ENCODE measurements at regions not wholly inside any gene's neighbourhood (a gene's known extent, or its start where the extent isn't known, plus 50 kb on each side); places are given as distances from the start of the nearest gene placed in this dataset.

- H3K79me2 ChIP-seq (ENCODE audit: low read length) = no peaks in the 10 kb centered on the region
- H3K9me3 ChIP-seq (ENCODE audit: low read length) = no peaks in the 10 kb centered on the region
- H3K36me3 ChIP-seq (ENCODE audit: insufficient read depth, low read length) = no peaks in the 10 kb centered on the region
- no peaks in the 10 kb centered on the region for H3K4me1 ChIP-seq (ENCODE audit: low read length)
- DNase-seq = no peak
- no peak overlapping the region for H3K9ac ChIP-seq (ENCODE audit: low read length)
- no peaks in the 10 kb centered on the region for H3K9me2 ChIP-seq (replicated peaks; ENCODE audit: insufficient read depth, low read length)
- H3K4me3 ChIP-seq (ENCODE audit: low read length) = no peak overlapping the region
- H2AFZ ChIP-seq (ENCODE audit: low read length) = no peak overlapping the region
- H3K27ac ChIP-seq (ENCODE audit: low read length) = no peak overlapping the region
- no peak overlapping the region for H3K4me2 ChIP-seq (ENCODE audit: low read depth, low read length, poor library complexity, severe bottlenecking)
- H4K20me1 ChIP-seq (ENCODE audit: insufficient read depth, low read depth, low read length) = no peaks in the 10 kb centered on the region
- no peaks in the 10 kb centered on the region for H3K27me3 ChIP-seq (ENCODE audit: low read length)
These were observed 928.9 kb upstream of the CITED2 start for GRCh38 chr6:140303218-140303949.

- DNase-seq = no peak
- Histone ChIP-seq H3K4me2 (ENCODE audit: low read depth, low read length, poor library complexity, severe bottlenecking) (no peak overlapping the region), H3K9me3 (ENCODE audit: low read length) (no peaks in the 10 kb centered on the region), H3K36me3 (ENCODE audit: insufficient read depth, low read length) (no peaks in the 10 kb centered on the region), H3K27me3 (ENCODE audit: low read length) (no peaks in the 10 kb centered on the region), H4K20me1 (ENCODE audit: insufficient read depth, low read depth, low read length) (no peaks in the 10 kb centered on the region), H3K4me1 (ENCODE audit: low read length) (no peaks in the 10 kb centered on the region), H2AFZ (ENCODE audit: low read length) (no peak overlapping the region), H3K4me3 (ENCODE audit: low read length) (no peak overlapping the region), H3K9me2 (replicated peaks; ENCODE audit: insufficient read depth, low read length) (no peaks in the 10 kb centered on the region), H3K79me2 (ENCODE audit: low read length) (no peaks in the 10 kb centered on the region), H3K9ac (ENCODE audit: low read length) (no peak overlapping the region), H3K27ac (ENCODE audit: low read length) (no peak overlapping the region)
These were observed 925.9 kb upstream of the CITED2 start for GRCh38 chr6:140300331-140300730.

GRCh38 chr6:140289186-140289585 is 914.7 kb upstream of the CITED2 start:
- Histone ChIP-seq H3K27ac (ENCODE audit: low read length) (no peak overlapping the region), H3K27me3 (ENCODE audit: low read length) (no peaks in the 10 kb centered on the region), H3K9ac (ENCODE audit: low read length) (no peak overlapping the region), H3K4me1 (ENCODE audit: low read length) (no peaks in the 10 kb centered on the region), H3K9me3 (ENCODE audit: low read length) (no peaks in the 10 kb centered on the region), H3K4me3 (ENCODE audit: low read length) (no peak overlapping the region), H3K79me2 (ENCODE audit: low read length) (no peaks in the 10 kb centered on the region), H4K20me1 (ENCODE audit: insufficient read depth, low read depth, low read length) (no peaks in the 10 kb centered on the region), H3K4me2 (ENCODE audit: low read depth, low read length, poor library complexity, severe bottlenecking) (no peak overlapping the region), H2AFZ (ENCODE audit: low read length) (no peak overlapping the region), H3K36me3 (ENCODE audit: insufficient read depth, low read length) (no peaks in the 10 kb centered on the region), H3K9me2 (replicated peaks; ENCODE audit: insufficient read depth, low read length) (no peaks in the 10 kb centered on the region)
- no peak for DNase-seq

GRCh38 chr6:140285998-140286690 is 911.7 kb upstream of the CITED2 start:
- no peak overlapping the region for H3K9ac ChIP-seq (ENCODE audit: low read length)
- DNase-seq = no peak
- no peak overlapping the region for H3K4me2 ChIP-seq (ENCODE audit: low read depth, low read length, poor library complexity, severe bottlenecking)
- H3K4me1 ChIP-seq (ENCODE audit: low read length) = no peaks in the 10 kb centered on the region
- H3K27me3 ChIP-seq (ENCODE audit: low read length) = no peaks in the 10 kb centered on the region
- H3K4me3 ChIP-seq (ENCODE audit: low read length) = no peak overlapping the region
- H3K79me2 ChIP-seq (ENCODE audit: low read length) = no peaks in the 10 kb centered on the region
- no peaks in the 10 kb centered on the region for H3K9me3 ChIP-seq (ENCODE audit: low read length)
- no peaks in the 10 kb centered on the region for H3K36me3 ChIP-seq (ENCODE audit: insufficient read depth, low read length)
- no peak overlapping the region for H3K27ac ChIP-seq (ENCODE audit: low read length)
- no peak overlapping the region for H2AFZ ChIP-seq (ENCODE audit: low read length)
- H4K20me1 ChIP-seq (ENCODE audit: insufficient read depth, low read depth, low read length) = no peaks in the 10 kb centered on the region
- H3K9me2 ChIP-seq (replicated peaks; ENCODE audit: insufficient read depth, low read length) = no peaks in the 10 kb centered on the region

- H2AFZ ChIP-seq (ENCODE audit: low read length) = no peak overlapping the region
- DNase-seq = no peak
- H3K9me2 ChIP-seq (replicated peaks; ENCODE audit: insufficient read depth, low read length) = no peaks in the 10 kb centered on the region
- H3K27ac ChIP-seq (ENCODE audit: low read length) = no peak overlapping the region
- no peaks in the 10 kb centered on the region for H3K4me1 ChIP-seq (ENCODE audit: low read length)
- H3K27me3 ChIP-seq (ENCODE audit: low read length) = no peaks in the 10 kb centered on the region
- no peaks in the 10 kb centered on the region for H3K36me3 ChIP-seq (ENCODE audit: insufficient read depth, low read length)
- H3K9me3 ChIP-seq (ENCODE audit: low read length) = no peaks in the 10 kb centered on the region
- H3K9ac ChIP-seq (ENCODE audit: low read length) = no peak overlapping the region
- H3K4me2 ChIP-seq (ENCODE audit: low read depth, low read length, poor library complexity, severe bottlenecking) = no peak overlapping the region
- no peak overlapping the region for H3K4me3 ChIP-seq (ENCODE audit: low read length)
- H4K20me1 ChIP-seq (ENCODE audit: insufficient read depth, low read depth, low read length) = no peaks in the 10 kb centered on the region
- no peaks in the 10 kb centered on the region for H3K79me2 ChIP-seq (ENCODE audit: low read length)
These were observed 911.0 kb upstream of the CITED2 start for GRCh38 chr6:140285471-140285870.

DNA sequence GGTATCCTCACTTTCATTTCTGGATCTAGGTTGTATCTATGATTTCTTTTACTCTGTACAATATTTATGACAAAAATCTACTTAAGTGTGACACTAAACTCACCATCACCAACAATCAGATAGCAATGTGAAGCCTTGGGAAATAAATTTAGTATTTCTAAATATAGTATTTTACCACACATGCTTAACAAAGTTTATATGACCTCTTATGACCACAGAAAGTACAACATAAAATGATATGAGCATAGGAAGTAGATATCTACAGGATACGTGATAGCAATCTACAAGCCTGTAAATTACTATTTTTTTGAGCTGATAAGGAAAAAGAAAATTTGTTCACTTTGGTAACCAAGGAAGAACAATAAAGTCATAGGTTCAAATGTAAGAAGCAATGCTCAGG is 910.4 kb upstream of the CITED2 start:
- H3K9me3 ChIP-seq (ENCODE audit: low read length) = no peaks in the 10 kb centered on the region
- no peaks in the 10 kb centered on the region for H3K36me3 ChIP-seq (ENCODE audit: insufficient read depth, low read length)
- H3K9ac ChIP-seq (ENCODE audit: low read length) = no peak overlapping the region

DNA sequence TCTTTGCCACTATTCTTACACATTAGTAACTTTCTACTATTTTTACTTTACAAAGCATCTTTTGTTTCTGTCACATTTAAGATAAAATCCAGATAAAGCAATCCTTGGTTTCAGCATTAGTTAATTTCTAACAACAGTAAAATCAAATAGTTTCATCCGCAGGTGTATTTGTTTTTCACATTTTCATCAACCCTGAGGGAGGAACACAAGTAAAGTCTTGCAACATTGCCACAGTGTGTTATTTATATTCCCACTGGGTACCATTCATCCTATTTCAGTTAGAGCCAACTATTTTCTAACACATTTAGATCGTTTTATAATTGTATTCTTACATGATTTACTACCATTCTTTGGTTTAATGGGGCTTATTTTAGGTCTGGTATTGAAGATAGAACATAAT is 908.7 kb upstream of the CITED2 start:
- no peaks in the 10 kb centered on the region for H3K27me3 ChIP-seq (ENCODE audit: low read length)
- H3K9me2 ChIP-seq (replicated peaks; ENCODE audit: insufficient read depth, low read length) = no peaks in the 10 kb centered on the region
- no peak overlapping the region for H2AFZ ChIP-seq (ENCODE audit: low read length)
- H3K36me3 ChIP-seq (ENCODE audit: insufficient read depth, low read length) = no peaks in the 10 kb centered on the region
- H4K20me1 ChIP-seq (ENCODE audit: insufficient read depth, low read depth, low read length) = no peaks in the 10 kb centered on the region
- H3K9me3 ChIP-seq (ENCODE audit: low read length) = no peaks in the 10 kb centered on the region
- H3K4me1 ChIP-seq (ENCODE audit: low read length) = no peaks in the 10 kb centered on the region
- H3K4me2 ChIP-seq (ENCODE audit: low read depth, low read length, poor library complexity, severe bottlenecking) = no peak overlapping the region
- H3K79me2 ChIP-seq (ENCODE audit: low read length) = no peaks in the 10 kb centered on the region
- H3K4me3 ChIP-seq (ENCODE audit: low read length) = no peak overlapping the region
- H3K9ac ChIP-seq (ENCODE audit: low read length) = no peak overlapping the region
- no peak for DNase-seq
- no peak overlapping the region for H3K27ac ChIP-seq (ENCODE audit: low read length)

More for the DNA sequence above, 910.4 kb upstream of the CITED2 start:
- H3K4me1 ChIP-seq (ENCODE audit: low read length) = no peaks in the 10 kb centered on the region
- no peaks in the 10 kb centered on the region for H3K9me2 ChIP-seq (replicated peaks; ENCODE audit: insufficient read depth, low read length)
- no peak for DNase-seq
- no peak overlapping the region for H2AFZ ChIP-seq (ENCODE audit: low read length)
- H3K79me2 ChIP-seq (ENCODE audit: low read length) = no peaks in the 10 kb centered on the region
- H3K27me3 ChIP-seq (ENCODE audit: low read length) = no peaks in the 10 kb centered on the region
- no peak overlapping the region for H3K4me2 ChIP-seq (ENCODE audit: low read depth, low read length, poor library complexity, severe bottlenecking)
- H3K4me3 ChIP-seq (ENCODE audit: low read length) = no peak overlapping the region
- H3K27ac ChIP-seq (ENCODE audit: low read length) = no peak overlapping the region
- no peaks in the 10 kb centered on the region for H4K20me1 ChIP-seq (ENCODE audit: insufficient read depth, low read depth, low read length)

- no peak for DNase-seq
- no peak overlapping the region for H2AFZ ChIP-seq (ENCODE audit: low read length)
- no peak overlapping the region for H3K27ac ChIP-seq (ENCODE audit: low read length)
These were observed 907.3 kb upstream of the CITED2 start for GRCh38 chr6:140281767-140282166.

More at GRCh38 chr6:140281767-140282166, 907.3 kb upstream of the CITED2 start:
- Histone ChIP-seq H3K4me1 (ENCODE audit: low read length) (no peaks in the 10 kb centered on the region), H3K79me2 (ENCODE audit: low read length) (no peaks in the 10 kb centered on the region), H3K9me3 (ENCODE audit: low read length) (no peaks in the 10 kb centered on the region), H3K4me3 (ENCODE audit: low read length) (no peak overlapping the region), H3K9ac (ENCODE audit: low read length) (no peak overlapping the region), H3K36me3 (ENCODE audit: insufficient read depth, low read length) (no peaks in the 10 kb centered on the region), H3K9me2 (replicated peaks; ENCODE audit: insufficient read depth, low read length) (no peaks in the 10 kb centered on the region), H3K4me2 (ENCODE audit: low read depth, low read length, poor library complexity, severe bottlenecking) (no peak overlapping the region), H4K20me1 (ENCODE audit: insufficient read depth, low read depth, low read length) (no peaks in the 10 kb centered on the region), H3K27me3 (ENCODE audit: low read length) (no peaks in the 10 kb centered on the region)

Data from Karpas-422 (cell line).